ENCODE measurements at regions not wholly inside any gene's neighbourhood (a gene's known extent, or its start where the extent isn't known, plus 50 kb on each side); places are given as distances from the start of the nearest gene placed in this dataset.

DNA sequence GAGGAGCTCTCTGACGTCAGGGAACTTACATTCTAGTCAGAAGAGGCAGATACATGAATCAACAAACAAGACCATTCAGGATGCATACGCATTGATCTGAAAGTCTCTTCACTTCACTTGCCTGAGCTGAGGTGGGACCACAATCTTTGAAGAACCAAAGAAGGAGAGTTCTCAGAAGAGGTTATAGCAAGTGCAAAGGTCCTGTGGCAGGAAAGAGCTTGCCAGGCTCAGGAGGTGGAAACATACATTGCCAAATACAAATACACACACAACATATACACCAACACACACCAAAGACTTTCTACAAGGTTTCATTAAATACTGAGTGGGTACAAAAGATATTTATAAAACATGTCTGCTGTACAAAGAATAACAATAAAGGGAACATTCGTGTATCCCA, 86.8 kb upstream of the GJB5 start:
- TF ChIP-seq, protein P1, sequence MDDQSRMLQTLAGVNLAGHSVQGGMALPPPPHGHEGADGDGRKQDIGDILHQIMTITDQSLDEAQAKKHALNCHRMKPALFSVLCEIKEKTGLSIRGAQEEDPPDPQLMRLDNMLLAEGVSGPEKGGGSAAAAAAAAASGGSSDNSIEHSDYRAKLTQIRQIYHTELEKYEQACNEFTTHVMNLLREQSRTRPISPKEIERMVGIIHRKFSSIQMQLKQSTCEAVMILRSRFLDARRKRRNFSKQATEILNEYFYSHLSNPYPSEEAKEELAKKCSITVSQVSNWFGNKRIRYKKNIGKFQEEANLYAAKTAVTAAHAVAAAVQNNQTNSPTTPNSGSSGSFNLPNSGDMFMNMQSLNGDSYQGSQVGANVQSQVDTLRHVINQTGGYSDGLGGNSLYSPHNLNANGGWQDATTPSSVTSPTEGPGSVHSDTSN (IDR thresholded peaks at IDR 0.05), result no peak
- no peak for TF ChIP-seq POLR2A (IDR thresholded peaks at IDR 0.05; ENCODE audit: low read length)
- TF ChIP-seq, protein P2, sequence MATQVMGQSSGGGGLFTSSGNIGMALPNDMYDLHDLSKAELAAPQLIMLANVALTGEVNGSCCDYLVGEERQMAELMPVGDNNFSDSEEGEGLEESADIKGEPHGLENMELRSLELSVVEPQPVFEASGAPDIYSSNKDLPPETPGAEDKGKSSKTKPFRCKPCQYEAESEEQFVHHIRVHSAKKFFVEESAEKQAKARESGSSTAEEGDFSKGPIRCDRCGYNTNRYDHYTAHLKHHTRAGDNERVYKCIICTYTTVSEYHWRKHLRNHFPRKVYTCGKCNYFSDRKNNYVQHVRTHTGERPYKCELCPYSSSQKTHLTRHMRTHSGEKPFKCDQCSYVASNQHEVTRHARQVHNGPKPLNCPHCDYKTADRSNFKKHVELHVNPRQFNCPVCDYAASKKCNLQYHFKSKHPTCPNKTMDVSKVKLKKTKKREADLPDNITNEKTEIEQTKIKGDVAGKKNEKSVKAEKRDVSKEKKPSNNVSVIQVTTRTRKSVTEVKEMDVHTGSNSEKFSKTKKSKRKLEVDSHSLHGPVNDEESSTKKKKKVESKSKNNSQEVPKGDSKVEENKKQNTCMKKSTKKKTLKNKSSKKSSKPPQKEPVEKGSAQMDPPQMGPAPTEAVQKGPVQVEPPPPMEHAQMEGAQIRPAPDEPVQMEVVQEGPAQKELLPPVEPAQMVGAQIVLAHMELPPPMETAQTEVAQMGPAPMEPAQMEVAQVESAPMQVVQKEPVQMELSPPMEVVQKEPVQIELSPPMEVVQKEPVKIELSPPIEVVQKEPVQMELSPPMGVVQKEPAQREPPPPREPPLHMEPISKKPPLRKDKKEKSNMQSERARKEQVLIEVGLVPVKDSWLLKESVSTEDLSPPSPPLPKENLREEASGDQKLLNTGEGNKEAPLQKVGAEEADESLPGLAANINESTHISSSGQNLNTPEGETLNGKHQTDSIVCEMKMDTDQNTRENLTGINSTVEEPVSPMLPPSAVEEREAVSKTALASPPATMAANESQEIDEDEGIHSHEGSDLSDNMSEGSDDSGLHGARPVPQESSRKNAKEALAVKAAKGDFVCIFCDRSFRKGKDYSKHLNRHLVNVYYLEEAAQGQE (IDR thresholded peaks at IDR 0.05), result no peak
- TF ChIP-seq KDM5A (IDR thresholded peaks at IDR 0.05), result no peak
- TF ChIP-seq, protein P3, sequence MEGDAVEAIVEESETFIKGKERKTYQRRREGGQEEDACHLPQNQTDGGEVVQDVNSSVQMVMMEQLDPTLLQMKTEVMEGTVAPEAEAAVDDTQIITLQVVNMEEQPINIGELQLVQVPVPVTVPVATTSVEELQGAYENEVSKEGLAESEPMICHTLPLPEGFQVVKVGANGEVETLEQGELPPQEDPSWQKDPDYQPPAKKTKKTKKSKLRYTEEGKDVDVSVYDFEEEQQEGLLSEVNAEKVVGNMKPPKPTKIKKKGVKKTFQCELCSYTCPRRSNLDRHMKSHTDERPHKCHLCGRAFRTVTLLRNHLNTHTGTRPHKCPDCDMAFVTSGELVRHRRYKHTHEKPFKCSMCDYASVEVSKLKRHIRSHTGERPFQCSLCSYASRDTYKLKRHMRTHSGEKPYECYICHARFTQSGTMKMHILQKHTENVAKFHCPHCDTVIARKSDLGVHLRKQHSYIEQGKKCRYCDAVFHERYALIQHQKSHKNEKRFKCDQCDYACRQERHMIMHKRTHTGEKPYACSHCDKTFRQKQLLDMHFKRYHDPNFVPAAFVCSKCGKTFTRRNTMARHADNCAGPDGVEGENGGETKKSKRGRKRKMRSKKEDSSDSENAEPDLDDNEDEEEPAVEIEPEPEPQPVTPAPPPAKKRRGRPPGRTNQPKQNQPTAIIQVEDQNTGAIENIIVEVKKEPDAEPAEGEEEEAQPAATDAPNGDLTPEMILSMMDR (IDR thresholded peaks at IDR 0.05), result no peak
- TF ChIP-seq, protein P4, sequence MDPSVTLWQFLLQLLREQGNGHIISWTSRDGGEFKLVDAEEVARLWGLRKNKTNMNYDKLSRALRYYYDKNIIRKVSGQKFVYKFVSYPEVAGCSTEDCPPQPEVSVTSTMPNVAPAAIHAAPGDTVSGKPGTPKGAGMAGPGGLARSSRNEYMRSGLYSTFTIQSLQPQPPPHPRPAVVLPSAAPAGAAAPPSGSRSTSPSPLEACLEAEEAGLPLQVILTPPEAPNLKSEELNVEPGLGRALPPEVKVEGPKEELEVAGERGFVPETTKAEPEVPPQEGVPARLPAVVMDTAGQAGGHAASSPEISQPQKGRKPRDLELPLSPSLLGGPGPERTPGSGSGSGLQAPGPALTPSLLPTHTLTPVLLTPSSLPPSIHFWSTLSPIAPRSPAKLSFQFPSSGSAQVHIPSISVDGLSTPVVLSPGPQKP (IDR thresholded peaks at IDR 0.05; ENCODE audit: low read depth, low read length), result no peak
- no peak for TF ChIP-seq HDAC2 (IDR thresholded peaks at IDR 0.05)
- TF ChIP-seq, protein P5, sequence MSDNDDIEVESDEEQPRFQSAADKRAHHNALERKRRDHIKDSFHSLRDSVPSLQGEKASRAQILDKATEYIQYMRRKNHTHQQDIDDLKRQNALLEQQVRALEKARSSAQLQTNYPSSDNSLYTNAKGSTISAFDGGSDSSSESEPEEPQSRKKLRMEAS (IDR thresholded peaks at IDR 0.05), result no peak
